Skin of body (tissue), 1 donor: ENCODE measurements at regions not wholly inside any gene's neighbourhood (a gene's known extent, or its start where the extent isn't known, plus 50 kb on each side); places are given as distances from the start of the nearest gene placed in this dataset.

Experiments
- DNase-seq: peaks from one replicate; lab custom pipeline; 2025; lab: John Stamatoyannopoulos, UW

DNA sequence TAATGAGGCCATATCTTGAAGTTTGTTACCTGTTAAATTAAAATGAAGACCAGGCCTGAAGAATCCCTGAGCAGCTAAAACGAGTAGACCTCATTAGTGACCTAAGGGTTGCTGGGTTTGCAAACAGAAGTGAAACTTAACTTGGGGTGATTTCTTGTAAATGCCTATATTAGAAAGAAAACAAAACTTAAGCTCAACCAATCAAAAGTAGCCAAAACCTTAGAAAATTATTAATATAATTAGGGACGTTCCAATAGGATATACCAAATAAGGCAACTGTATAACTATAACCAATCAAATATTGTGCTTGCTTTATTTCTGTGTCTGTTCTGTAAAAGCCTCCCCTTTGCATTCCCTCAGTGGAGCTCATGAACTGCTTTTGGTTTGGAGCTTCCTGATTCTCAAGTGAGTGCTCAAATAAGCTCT lies 137.9 kb upstream of the VRK2 start:
- DNase-seq = no peak

DNA sequence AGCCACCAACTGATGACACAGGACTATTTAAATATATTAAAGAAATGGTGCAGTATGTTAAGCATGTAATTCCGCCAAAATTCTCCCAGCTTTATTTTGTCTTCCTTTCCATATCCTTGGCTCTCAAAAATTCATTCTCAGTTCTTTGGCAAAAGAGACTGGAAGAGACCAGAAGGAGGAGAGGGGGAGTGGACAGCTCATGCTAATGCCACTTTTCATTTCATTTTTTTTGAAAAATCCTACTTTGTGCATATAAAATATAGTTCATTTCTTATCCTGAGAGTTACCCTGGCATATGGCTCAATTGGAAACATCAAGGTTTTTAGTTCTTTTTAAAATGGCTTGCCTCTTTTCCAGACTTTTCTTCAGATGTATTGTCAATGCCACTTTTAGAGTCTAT lies 128.5 kb upstream of the VRK2 start:
- no peak for DNase-seq

DNA sequence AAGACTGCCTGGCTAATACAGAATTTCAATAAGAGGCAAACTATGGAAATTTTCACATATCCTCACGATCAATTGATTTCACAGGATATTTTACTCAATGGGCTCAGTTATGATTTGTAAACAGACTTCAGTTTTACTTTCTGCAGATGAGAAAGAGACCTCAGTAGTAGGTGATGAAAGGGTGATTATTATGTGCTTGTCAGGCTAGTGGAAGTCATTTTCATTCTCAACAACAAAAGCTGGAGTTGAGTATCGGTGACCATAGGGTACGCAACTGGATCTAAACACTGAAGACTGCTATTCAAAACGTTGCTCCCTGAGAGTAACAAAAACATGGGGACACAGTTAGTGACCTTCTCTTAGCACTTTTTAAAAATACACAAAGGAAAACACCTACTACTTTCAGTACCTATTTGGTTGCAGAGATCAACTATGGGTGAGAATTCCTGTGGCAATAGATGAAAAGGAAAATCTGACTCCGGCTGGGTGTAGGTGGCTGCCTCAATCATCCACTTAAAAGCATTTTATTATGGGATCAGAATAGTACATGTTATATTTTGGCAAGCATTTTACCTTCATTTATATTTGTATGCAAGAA lies 126.2 kb upstream of the VRK2 start:
- no peak for DNase-seq

DNA sequence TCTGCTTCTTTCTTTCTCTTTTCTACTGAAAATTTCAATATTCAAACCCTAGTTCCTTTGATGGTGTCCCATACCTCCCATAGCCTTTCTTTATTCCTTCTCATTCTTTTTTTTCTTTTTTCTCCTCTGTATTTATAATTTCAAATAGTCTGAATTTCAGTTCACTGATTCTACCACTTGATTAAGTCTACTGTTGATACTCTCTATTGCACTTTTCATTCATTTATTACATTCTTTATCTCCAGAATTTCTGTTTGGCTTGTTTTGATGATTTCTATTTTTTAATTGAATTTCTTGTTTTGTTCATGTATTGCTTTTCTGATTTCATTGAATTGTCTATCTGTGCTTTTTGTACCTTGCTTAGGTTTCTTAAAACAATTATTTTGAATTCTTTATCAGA lies 111.9 kb upstream of the VRK2 start:
- DNase-seq = no peak

DNA sequence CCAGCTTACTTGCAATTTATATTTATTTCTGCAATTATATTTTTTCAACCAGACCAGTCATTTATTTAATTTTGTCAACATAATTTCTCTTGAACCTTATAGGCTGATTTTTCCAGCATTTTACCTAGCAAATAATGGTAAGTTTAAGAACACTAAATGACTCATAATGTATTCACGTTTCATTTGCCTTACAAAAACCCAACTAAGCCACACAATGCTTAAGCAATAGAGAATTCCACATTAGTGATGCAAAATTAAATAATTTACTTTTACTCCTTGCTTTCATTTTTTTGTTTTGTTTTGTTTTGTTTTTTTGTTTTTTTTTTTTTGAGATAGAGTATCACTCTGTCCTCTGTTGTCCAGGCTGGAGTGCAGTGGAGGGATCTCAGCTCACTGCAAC lies 110.4 kb upstream of the VRK2 start:
- no peak for DNase-seq

DNA sequence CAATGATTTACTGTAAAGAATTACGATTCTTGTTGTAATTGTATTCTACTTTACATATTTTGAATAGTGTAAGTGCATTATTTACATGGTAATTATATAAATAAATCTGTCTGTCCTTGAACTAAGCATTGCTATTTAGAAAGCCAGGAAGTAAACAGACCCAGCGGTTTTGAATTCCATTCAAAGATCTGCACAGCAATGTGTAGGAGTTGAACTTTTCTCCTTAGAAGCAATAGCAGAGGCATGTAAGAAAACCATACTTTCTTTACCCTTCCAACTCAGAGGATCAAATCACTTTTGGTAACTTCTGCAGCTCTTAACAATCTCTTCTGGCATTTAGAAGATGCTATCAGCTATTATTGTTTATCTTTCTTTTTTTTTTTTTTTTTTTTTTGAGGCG lies 109.2 kb upstream of the VRK2 start:
- DNase-seq = no peak

DNA sequence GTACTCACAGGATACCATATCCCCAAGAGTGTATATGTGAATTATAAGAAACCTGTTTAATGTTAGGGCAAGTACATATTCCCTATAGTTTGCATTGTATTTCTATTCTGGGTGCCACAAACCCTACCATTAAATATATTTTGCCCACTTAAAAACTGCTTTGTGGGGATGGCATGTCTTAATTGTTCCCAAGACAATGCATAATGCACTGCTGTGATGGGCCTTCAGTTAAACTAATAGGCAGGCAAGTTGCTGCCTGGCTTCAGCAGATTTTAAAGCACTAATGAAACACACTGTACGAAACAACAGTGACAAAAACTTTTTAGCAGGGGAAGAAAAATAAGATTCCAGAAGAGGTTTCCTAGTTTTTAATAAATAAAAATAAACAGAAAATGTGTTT lies 104.8 kb upstream of the VRK2 start:
- DNase-seq = no peak

DNA sequence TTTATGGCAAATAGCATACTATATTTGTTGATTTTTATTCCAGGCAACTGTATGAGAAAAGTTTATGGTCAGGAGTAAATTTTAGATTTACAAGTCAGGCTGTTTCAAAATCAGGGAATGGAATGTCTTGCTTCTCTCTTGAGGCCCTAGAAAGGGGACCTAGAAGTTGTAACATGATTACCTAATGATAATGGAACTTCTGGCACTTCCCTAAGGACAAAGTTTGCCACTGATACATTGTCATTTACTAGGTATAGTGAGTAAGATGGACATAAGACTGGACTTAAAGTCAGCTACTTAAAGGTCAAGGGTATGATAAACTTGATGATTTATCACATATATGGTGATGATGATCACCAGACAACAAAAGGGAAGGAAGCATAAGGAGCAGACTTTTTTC lies 103.3 kb upstream of the VRK2 start:
- no peak for DNase-seq

DNA sequence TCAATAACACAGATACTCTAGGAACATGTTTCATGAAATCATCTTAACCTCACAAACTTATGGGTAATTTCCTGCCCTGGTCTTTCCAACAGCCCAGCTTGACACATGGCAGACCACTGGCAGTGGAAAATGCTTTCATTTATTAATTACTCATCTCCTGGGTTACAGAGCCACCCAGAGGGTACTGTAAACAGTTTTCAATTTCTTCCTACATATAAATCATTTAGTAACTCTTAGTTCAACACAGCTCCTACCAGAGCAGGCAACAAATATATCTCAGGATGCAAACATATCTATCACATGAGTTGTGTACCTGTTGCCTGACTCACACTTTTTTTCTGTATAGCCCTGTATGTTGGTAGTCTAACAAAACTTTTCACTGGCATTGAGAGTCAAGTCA lies 99.2 kb upstream of the VRK2 start:
- DNase-seq = no peak

DNA sequence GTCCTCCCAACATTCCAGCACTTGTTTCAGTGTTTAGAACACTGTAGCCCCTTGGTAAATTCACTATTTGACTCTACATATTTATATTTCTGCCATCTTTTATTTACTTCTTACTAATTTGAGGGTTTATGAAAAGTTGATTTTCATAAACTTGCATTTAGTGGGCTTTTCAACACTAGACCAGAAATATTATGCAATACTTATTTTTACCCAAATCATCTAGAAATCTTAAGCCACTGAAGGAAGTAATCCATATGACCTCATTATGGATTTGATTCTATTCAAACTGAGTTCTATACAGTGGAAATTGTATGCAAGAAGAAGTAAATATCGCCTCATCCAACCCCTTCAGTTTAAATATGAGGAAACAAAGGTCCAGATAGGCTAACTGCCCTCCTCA lies 92.6 kb upstream of the VRK2 start:
- no peak for DNase-seq

DNA sequence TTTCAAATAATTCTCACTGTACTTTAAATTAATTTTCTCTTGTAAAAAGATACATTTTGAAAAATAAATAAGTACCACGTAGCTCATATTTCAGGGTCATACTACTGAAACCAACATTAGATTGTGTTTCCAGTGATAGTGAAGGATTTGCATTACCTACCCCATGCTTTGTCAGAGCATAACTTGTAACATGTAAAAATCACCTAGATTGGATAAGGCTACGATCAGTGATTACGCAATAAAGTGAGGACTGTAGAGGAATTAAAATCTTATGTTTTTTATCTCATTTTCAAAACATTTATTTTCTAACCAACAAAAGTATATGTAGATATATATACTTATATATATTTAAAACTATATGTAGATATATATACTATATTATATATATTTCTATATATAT lies 89.4 kb upstream of the VRK2 start:
- DNase-seq = no peak

DNA sequence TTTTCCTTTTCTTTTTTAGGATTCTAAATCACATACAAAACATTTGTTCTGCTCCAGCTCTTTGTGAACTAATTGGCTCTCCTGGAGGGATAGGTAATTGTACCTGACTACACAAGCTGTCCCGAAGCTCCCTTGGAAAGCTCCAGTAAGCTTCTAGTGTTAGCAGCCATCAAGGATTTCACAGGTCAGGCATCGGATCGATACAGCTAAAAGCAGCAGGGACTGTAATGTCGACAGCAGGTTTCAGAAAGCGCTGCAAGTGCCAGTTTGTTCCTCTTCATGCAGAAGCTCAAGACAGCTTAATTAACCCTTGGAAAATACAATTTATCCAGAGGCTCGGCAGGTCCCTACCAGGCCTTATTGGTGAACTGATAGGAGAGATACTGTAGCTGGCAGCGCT lies 87.2 kb upstream of the VRK2 start:
- no peak for DNase-seq

DNA sequence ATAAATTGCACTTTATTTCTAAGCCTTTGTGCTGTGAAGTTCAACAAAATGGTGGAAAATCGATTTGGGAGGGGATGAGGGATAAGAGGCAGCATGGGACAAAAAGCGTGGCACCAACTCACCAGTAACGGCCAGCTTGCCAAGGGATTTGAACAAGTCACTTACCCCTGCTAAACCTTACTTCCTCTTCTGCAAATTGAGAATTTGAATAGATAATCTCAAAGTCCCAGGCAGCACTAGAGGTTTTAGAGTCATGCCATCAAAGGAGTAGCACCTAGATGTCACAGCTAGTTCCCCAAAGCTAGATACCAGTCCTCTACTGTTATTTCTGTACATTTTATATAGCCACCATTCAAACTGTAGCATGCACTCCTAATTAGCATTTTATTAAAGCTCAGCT lies 83.7 kb upstream of the VRK2 start:
- DNase-seq = no peak

DNA sequence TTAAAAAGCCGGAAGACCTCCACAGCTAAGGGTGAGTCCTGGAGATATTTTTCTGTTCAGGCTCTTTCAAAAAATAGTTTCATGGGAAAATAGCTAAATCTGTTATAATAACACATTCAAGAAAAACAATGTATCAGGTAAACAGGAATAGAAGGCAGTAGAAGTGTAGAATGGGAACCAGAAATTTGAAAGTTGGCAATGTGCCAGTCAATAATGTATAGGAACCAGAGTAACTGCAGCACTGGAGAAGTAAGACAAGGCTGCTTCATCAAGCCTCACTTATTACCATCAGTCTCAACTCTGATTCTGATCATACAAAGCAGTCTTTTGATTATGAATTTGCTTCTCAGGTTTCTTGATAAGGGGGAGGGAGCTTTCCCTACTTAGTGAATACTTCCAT lies 81.4 kb upstream of the VRK2 start:
- DNase-seq = no peak

DNA sequence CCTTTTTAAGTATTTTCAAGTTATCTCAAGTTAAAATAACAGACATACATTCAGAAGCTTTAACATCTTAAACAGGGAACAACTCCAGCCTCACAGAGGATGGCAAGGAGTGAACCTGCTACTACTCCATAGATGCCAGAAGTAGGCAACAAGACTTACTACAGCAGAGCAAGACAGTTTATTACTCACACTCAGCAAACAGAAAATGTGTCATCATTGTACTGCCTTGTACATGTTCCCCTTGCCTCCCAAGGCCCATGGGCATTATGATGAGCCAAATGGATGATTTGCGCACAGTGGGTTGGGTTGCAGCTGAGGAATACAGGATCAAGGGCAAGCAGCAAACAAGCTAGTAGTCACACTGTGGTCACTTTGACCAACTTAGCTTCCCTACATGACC lies 80.6 kb upstream of the VRK2 start:
- DNase-seq = no peak

DNA sequence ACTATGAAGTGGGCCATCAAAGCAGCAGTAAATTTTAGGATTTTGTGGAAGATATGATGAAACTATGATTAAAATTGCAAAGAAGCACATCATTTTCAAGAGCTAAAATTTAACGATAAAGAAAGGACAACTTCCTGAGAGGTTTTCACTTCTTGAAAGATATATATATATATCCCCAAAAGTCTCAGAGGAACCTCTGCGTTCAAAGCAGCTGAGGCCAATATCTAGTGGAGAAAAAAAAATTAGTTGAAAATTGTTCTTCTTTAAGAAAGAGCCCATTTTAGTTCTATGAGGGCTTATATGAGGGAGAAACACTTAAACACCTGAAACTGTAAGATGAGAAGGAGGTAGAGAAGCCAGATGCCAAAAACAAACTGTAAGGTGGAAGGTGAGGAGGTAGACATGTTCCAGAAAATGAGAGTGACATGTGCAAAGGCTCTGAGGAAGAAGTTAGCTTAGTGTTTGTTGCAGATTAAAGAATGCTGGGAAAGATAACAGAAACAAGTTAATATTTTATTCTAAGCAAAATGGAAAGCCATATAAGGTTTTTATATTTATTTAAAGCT lies 72.9 kb upstream of the VRK2 start:
- DNase-seq = no peak

DNA sequence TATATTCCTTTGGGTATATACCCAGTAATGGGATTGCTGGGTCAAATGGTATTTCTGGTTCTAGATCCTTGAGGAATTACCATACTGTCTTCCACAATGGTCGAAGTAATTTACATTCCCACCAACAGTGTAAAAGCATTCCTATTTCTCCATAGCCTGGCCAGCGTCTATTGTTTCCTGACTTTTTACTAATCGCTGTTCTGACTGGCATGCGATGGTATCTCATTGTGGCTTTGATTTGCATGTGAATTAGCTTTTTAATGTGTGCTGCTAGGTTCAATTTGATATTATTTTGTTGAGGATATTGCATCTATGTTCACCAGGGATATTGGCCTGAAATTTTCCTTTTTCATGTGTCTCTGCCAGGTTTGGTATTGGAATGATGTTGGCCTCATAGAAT lies 67.4 kb upstream of the VRK2 start:
- no peak for DNase-seq

DNA sequence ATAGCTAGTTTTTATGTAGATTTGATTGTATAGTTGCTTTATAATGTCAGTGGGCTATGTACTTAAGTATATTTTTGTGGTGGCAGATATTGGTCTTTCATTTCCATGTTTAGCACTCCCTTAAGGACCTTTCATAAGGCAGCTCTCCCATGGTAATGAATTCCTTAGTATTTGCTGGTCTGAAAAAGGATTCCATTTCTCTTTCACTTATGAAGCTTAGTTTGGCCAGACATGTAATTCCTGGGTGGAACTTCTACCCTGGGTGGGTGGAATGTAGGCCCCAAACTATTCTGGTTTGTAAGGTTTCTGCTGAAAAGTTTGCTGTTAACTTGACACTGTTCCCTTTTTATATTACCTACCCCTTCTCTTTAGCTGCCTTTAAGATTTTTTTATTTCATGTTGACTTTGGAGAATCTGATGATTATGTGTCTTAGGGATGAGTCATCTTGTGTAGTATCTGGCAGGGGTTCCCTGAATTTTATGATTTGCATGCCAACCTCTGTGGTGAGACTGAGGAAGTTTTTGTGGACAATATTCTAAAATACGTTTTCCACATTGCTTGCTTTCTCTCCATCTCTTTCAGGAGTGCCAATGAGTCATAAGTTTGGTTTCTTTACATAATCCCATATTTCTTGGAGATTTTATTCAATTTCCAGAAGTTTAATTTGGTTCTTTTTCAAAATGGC lies 65.4 kb upstream of the VRK2 start:
- no peak for DNase-seq

DNA sequence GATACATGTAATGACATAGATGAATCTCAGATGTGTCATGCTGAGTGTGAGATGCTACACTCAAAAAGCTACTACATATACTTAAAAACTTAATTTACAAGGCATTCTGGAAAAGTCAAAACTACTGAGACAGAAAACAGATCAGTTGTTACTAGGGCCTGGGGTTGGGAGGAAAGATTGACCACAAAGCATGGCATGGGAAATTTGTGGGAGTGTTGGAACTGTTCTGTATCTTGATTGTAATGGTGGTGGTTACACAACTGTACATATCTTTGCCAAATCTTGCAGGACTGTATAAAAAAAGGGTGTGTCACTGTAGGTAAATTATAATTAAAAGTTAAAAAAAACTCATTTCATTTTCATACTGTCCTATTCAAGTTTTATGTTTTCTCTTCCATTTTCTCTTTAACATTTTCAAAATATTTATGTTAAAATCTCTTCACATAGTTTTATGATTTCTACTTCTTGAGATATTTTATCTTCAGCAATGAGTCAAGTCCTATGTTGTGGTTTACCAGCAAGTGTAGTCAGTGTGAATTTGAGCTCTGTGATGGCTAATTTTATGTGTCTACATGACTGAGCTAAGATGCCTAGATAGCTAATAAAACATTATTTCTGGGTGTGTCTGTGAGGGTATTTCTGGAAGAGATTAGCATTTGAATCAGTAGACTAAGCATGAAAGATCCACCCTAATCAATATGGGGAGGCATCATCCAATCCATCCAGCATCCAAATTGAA lies 58.6 kb upstream of the VRK2 start:
- no peak for DNase-seq

DNA sequence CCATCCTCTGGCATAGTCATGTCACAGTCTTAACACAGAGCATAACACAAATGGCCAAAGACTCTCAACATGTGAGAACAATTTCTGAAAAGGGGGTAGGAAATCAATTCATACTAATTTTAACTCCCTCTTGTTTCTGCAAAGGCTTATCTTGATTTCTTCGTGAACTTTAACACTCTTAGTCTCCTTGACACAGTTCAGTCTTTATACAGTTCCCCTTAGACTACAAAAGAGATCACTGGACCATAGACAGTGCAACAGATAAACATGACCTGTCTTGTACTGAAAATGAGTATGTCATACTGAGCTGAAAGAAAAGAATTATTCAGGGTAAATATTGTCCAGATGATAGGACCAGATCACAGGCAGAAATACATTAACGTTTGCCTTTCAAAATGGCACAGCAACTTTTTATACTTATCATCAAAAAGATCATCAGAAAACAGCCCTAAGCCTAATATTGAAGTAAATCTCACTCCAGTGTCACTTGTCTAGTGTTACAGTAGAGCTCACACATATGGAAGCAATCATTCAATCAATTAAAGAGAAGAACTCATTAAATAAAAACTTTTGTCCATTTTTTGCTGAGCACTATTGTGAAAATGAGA lies 56.4 kb upstream of the VRK2 start:
- no peak for DNase-seq
